HG02970 (cell line): ENCODE measurements at regions not wholly inside any gene's neighbourhood (a gene's known extent, or its start where the extent isn't known, plus 50 kb on each side); places are given as distances from the start of the nearest gene placed in this dataset.

Experiments used
- ATAC-seq: cut with Tn5 transposase; IDR thresholded peaks from one replicate; pipeline ENCODE4 v1.9.1; 2021; ENCODE audit warnings: mild to moderate bottlenecking, moderate library complexity, moderate number of reproducible peaks; ENCODE audit not compliant: unreplicated experiment, low FRiP score

DNA sequence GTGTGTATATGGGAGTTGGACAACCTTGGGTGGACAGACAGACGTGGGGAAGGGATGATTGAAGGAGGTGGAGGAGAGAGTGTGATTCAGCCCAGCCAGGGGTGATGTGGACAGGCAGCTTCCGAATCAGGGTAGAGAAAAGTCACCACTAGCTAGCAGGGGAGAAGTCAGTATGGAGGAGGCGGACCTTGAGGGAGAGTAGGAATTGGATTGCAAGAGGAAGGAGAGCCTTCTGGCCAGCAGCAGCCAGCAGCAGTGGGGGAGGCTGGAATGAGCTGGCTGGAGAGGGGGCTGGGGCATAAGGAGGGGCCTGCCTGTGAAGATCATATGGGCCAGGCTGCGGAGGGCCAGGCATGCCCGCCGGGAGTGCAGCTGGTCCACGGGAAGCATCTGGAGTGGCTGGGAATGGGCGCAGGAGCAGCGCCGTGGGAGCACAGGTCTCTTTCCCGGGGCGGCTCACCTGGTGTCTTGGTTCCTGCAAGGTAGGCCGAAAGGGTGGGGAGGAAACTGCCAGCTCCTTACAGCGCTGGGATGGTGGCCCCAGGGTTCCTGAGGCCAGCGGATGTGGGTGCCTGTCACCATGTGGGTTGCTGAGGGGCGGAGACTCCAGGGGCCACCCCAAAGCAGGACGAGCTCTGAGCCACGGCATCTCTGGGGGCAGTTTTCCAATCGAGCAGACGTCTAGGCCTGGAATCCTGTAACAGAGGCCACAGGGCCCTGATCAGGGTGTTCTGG is 235.3 kb downstream of the SEC14L1 start:
- no peak for ATAC-seq

DNA sequence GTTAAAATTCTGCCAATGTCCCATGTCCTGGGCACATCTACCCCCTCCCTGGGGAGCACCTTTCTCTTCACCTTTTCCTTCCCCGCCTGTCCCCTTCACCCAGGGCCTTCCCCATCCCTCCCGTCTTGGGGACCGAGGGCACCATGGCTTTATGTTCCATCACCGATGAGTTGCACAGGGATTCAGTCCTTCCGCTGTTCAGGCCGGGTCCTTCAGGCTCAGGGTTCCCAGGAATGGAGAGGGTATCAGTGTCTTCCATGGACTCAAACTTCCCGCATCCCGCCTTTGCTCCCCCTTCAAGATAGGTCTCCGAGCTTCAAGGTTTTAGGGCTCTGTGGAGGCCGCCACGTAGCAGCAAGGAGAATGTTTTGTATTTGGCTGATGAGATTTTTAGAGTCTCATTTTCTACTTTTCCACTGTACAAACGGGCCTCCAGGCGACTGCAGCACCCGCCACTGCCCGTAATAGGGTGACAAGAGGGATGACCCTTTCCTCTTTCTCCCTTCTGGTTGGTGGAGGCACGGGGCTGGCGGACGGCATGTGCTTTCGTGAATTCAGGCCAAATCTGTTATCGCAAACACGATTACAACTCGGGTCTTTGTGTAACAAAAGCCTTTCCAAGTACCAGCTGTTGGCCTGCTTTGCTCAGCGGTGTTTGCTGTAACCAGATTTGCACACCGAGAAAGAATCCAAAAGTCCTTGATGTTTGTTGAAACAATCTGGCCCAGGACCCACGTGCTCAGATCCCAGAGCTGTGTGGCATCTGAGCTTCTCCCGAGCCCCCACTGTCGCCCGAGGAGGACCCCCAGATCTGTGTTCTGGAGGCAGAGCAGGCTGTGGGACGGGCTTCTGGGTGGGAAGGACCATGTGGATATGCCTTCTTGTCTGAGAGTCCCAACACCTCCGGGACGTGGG is 236.3 kb downstream of the SEC14L1 start:
- ATAC-seq: no peak

DNA sequence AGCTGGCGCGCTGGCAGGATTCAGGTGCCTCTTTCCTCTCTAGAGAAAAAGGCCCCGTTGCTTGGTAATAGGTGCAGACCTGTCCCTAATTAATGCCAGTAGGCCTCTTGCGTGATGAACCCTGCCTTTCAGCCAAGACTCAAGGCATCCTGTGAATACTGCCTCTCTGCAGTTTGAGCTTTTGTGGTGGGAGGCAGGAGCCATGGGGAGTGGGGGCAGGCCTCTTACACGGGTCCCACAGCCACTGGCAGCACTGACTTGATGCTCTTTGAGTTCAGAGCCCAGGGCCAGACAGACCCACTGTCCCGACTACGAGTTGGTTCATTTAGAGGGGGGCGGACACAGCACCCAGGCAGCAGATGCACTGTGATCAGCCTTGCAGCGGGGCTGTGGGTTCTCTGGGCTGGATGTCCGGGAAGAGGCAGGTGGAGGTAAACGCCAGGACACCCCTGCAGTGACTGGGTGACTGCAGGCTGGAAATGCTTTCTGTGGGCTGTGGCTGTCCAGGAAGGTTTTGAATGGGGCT is 237.0 kb downstream of the SEC14L1 start:
- ATAC-seq: no peak

DNA sequence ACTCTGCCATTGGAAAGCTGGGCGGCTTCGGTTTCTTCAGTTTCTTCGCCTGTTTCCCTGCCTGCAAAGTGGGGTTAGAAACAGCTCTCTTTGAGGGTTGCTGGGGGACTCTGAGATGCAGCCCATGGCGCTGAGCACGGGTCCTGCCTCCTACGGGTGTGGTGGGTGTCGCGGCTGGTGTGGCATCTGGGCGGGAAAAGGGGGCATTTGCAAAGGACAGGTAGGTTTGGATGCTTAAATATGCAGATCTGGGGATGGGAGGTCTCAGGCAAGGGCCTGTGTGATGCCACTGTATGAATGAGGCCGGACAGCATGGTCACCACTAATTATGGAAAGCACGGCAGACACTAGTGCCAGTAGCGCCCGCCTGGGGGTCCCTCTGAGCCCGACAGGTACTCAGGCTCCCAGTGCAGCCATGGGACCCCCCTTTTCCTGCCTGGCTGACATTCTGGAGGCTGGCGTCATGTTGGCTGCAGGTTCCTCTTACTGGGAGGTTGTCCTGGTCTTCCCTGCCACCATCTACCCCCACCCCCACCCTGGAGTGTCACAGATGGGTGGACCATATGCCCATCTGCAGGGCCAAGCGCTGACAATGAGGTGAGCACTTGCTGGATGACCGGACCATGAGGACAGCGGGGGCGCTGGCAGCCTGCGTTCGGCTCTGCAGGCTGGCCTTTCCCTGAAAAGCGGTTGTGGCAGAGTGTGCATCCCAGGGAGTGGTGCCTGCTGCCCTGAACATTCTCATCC is 237.7 kb downstream of the SEC14L1 start:
- ATAC-seq: no peak

DNA sequence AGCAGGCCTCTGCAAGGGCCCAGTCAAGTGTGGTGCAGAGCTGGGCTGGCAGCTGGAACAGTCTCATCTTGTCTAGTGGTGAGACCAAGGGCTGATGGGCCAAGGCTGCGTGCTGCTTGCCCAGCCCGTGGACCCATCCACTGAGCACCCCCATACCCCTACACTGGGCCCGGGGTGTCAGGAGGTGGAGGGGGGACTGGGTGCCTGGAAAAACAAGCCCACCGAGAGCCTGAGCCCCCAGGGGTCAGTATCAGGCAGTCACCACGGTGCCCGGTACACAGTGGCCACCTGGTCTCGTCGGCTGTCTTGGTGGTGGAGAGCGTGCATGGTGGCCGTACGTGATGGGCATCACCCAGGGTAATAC is 238.3 kb downstream of the SEC14L1 start:
- no peak for ATAC-seq

DNA sequence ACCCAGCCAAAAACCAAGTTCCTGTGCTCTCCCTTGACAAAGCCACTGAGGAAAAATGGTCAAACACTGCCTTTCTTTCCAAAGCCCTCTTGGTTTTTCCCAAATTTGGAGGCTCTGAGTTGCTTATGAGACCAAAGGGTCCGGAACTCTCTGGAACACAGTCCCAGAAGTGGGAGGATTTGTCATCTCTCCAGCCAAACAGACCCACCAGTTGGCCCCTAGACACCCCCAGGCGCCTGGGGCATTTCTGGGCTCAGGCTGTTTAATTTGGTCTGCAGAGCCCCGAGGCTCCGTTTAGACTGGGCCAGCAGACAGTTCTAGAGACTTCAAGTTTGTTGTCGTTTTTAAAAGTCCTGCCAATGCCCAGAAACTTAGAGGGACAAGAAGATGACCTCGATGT is 239.1 kb downstream of the SEC14L1 start:
- ATAC-seq: no peak

DNA sequence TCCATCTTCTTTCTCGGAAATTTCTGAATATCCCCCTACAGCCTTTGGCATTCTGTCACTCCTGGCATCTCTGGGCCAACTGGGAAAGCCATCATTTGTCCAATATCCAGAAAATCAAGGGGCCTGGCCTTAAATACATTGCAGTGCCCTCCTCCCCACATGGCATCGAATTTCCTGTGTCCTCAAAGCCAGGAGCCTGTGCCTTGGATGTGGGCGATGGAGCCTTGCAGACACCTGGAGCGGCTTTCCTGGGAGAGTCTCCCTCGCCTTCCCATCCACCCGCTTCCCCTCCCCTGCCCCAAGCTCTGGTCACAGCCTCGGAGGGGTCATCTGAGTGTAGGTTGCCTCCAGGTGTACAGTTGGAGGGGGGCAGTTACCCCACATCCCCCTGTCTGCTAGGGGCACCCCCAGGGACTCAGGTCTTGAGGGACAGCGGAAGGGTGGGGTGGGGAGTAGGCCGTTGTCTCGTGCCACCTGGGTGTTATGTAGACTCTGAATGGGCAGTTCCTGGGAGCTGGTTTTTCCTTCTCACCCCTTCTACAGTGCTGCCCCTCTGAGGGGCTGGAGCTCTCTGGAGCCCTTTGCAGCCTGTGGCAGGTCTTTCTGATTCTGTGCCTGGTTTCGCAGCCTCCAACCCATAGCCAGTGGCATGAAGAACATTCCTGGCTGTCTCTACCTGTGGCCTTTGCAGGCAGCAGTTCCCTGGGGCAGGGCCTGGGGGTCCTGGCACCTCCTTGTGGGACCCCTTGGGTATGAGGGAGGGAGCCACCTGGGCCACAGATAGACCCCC is 239.8 kb downstream of the SEC14L1 start:
- ATAC-seq: no peak

DNA sequence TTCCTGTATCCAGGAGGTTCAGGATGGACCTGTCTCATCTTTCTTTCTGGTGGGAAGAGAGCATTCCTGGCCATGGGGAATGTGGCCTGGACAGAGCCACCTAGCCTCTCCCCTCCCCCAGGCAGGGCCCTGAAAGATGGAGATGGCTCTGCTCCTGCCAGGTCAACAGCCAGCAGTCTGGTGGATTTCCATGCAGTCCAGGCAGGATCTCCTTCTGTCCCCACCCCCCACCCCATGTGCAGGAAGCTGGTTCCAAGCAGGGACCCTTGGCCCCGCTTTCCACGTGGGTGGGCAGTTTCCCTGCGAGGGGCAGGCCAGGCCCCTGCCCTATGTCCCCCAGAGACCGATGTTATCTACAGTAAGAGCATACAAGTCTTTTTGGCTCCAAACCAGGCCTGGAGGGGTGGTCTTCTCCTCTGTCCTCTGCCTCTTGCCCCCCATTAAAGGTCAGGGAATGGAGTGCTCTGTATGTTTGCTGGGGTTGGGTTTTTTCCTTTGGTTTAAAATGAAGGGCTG is 240.5 kb downstream of the SEC14L1 start:
- no peak for ATAC-seq

DNA sequence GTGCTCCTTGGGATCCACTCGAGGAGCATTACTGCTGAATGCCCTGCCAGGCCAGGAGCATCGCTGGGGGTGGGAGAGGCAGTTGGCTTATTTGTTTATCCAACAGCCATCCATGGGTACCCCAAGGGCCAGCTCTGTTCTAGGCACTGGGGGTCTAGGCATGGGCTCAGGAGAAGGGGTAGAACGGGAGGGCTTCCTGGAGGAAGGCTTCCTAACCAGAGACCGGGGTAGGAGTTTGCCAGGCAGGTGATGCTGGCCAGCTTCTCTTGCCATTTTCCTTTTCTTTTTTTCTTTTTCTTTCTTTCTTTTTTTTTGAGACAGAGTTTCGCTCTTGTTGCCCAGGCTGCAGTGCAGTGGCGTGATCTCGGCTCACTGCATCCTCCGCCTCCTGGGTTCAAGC is 241.0 kb downstream of the SEC14L1 start:
- no peak for ATAC-seq

DNA sequence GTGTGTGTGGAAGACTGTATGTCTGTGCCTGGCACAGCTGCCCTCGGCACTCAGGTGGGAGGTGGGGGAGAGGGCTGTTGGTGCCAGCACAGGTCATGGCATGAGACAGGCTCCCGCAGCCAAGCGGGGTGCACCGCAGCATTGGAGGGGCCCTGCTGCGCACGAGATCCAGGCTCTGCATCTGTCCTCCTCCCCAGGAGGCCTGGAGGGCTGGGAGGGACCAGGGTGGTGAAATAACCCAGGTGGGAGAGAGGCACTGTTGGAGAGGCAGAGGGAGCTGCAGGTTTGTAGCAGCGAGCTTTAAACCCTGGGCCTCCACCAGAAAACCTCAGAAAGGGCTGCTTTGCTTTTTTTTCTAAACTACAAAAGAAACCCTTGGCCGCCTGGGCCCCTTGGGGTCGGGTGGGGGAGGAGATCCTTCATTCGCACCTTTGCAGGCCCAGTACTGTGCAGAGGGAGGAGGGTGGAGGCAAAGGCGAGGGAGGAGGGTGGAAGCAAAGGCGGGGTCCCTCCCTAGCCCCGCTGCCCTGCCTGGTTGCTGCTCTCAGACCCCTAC is 241.7 kb downstream of the SEC14L1 start:
- no peak for ATAC-seq

DNA sequence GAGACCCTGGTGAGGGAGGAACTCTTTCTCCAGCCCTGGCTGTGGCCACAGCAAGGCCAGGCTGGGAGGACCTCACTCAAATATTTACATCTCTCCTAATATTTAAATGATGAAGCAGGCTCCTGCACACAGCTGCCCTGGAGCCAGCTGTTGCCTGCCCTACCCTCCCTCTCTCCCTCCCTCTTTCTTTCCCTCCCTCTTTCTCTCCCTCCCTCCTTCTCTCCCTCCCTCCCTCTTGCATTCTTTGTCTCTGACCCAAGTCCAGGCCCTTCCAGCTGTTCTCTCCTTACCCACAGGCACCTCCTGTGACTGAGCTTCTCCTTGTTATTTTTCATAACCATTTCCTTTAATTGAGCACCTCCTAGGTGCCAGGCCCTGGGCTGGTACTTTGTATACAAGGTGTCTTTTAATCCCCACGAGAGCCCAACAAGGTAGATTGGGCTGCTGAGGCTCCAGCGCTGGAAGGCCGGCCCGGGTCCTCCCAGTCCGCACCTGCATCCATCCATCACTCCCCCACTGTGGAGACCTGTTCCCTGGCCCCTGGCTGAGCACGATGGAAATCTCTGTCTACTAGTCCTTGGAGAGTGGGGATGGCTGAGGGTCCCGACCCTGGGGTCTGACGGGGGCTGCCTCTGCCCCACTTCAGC is 242.3 kb downstream of the SEC14L1 start:
- ATAC-seq: no peak

DNA sequence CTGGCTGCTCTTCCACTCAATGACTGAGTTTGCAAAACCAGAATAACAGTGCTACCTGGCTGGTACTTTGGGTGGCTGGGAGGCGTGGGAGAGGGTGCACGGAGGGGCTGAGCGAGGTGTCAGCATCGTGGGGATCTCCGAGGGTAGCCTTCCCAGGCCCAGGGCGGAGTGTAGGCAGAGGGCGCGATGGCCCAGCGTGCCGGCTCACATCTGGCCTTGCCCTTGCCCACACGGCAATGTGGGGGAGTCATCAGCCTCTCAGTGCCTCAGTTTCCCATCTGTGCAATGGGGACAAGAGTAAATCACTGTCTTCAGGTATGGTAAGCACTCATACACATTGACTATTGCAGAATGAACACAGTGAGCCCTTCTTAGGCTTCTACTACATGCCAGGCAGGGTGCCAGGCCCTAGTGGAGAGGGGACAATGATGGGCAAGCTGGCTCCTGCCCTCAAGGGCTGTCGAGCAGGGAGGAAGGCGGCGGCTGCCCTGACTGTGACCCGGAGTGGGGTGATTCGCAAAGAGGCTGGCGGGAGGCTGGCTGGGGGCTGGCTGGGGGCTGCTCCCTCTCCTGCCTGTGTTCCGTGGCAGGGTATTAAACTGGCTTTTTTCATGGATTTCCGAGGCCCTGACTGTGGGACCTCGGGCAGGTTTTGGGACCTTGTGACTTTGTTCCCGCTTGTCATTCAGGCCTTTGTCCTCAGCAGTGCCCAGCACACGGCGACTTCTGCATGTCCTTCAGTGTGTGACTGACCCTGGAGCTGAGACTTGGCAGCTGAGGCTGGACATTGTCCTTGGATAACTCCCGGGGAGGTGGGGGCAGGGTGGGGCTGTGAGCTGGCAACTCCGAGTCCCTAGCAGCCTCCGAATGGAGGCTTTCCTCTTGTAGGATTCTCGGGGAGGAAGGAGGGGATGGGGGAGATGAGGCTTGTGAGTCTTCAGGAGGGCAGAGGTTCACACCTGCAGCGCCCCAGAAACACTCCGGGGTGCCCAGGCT is 243.1 kb downstream of the SEC14L1 start:
- ATAC-seq: no peak

DNA sequence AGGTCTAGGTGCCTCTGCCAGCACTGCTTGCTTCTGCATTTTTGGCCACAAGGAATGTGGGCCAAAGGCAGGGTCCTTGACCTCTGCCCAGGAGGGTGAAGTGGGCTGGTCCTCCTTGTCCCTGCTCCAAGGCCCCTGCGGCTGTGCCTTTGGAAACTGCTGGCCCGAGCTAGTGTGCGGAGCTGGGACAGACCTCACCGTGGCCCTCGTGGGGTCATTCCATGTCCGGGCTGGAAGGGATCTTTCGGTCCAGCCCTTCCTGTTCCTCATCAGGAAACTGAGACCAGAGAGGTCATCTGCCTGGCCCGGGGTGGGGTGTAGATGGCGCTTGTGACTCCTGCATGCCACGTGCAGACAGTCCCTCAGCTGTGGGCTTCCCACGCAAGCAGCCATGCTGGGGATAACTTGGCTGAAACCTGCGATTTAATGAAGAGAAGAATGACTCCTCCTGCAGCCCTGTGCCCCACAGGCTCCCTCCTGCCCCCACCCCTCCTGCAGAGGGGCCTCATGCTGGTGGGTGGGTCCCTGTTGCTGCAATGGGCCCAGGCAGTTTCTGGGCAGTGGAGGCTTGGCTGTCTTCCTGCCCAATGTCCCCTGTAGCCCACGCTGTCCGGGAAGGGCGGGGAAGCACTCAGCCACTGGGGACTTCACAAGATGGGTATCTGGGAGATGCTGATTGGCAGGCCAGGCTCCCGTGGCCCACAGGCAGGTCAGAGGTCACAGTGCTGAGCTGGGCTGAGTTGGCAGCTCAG is 245.2 kb downstream of the SEC14L1 start:
- no peak for ATAC-seq

DNA sequence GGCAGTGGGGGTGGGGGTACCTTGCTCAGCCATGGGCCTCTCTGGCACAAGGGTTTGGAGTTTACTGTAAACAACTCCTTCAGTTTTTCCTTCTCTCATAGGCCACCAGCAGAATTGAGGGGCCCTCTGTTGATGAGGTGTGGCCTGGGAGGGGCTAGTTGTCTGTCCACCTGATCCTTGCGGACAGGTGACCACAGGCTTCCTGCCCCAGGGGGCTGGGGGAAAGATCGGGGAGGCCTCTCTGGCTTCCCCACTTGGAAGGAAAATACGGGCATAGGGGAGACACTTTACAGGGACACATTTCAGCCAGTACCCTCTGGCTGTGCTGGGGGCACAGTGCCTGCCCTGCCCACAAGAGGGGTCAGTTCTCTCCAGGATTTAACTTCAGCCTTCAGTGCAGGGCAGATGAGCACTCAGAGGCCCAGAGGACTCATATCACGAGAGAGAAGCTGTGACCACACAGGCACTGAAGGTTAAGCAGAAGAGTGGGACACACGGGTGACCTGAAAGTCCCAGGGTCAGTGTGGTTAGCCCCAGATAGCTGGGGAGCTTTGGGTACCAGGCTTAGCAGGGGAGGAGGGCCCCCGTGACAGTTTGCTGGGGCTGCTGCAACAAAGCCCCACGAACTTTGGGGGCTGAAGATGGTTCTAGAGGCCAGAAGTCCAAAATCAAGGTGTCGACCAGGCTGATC is 245.9 kb downstream of the SEC14L1 start:
- ATAC-seq: no peak

DNA sequence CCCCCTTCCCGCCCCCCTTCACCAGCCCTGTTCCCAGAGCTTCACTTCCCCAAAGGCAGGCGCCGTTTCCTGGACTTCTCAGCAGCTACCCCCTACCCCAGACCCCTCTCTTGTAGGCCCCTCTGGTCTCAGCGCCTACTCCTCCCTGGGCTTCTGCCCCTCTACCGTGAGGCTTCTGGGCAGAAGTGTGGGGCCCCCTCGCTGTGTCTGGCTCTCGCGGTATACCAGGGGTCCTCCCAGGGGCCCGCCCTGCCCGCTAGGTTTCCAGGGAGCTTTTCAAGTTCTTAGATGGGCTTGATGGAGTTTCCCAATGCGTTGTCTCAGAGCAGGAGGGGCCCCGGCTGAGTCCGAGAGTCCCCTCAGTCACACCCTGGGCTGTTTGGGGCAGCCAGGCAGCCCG is 247.1 kb downstream of the SEC14L1 start:
- ATAC-seq: no peak

DNA sequence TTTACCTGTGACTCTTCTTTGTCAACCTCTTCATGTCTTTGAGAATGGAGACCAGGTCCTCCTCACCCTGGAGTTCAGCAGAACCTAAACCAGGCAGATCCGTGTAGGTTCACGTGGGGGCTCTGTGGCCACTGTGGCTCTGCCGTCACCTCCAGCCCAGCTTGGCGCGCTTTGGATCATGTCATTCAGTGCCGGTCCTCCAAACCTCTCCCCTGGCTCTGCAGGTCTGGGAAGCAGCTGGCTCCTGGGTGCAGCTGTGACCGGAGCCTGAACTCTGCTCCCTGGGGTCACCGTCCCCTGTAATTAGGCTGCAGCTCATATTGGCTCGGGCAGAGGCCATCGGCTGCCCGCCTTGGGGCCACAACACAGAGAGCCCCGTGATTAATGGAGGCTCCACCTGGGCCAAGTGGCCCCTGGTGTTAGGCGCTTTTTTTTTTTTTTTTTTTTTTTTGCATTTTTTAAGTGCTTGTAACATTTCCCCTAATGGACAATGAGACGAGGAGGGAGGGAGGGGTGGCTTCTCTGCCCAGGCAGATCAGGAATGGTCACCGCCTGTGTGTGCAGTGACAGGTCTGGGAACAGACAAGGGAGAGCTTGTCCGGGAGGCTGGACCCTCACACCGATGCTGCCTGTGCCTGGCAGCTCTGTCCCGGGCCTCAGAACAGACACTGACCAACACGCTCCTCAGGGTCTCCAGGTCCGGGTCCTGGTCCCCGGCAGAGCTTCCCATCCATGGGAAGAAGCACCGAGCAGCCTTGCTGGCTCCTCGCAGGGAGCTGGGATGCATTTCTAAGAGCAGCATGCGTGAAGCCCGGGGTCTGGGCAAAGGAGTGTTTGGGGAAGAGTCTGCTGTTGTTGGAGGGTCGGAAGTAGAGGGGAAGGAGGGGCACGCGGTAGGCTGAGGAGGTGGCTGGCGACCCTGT is 247.9 kb downstream of the SEC14L1 start:
- no peak for ATAC-seq
